IMR-90 (cell line): ENCODE measurements at regions not wholly inside any gene's neighbourhood (a gene's known extent, or its start where the extent isn't known, plus 50 kb on each side); places are given as distances from the start of the nearest gene placed in this dataset.

Source experiments
- ATAC-seq: fragments of 200-7000 bp; cut with Tn5 transposase; 2 replicates; pipeline ENCODE4 v1.9.1; 2020; ENCODE audit warnings: low read depth, mild to moderate bottlenecking, moderate library complexity
- BruUV-seq: library from RNA; stranded (reverse); fragments of 400-500 nt; replicated peaks from 2 replicates; lab custom pipeline; 2021; lab: Mats Ljungman, UMichigan
- CTCF ChIA-PET: fragments of 300-600 bp; formaldehyde crosslinking; extraction: SDS; loops from one replicate; lab custom pipeline; 2021; ENCODE audit warnings: antibody characterized with exemption; lab: Yijun Ruan, JAX
- POLR2A ChIA-PET: fragments of 300-600 bp; sonication (Branson Sonifier 250); formaldehyde crosslinking; loops from one replicate; lab custom pipeline; 2022; ENCODE audit warnings: antibody characterized with exemption; ENCODE audit not compliant: unreplicated experiment; lab: Charles Lee
- DNase-seq: peaks from one replicate; pipeline ENCODE4 v3.0.0; 2013
- H2AFZ ChIP-seq: replicated peaks from 2 replicates; pipeline ENCODE3; 2013; ENCODE audit warnings: low read length, mild to moderate bottlenecking; ENCODE audit not compliant: poor library complexity
- H2AK5ac ChIP-seq: 2 replicates; pipeline ENCODE4 v1.6.1; 2013; ENCODE audit warnings: low read depth, low read length, inconsistent platforms
- H2AK9ac ChIP-seq: replicated peaks from 2 replicates; pipeline ENCODE3; 2013; ENCODE audit warnings: mild to moderate bottlenecking, low read depth, low read length, moderate library complexity; ENCODE audit not compliant: poor library complexity
- H2BK120ac ChIP-seq: 2 replicates; pipeline ENCODE4 v1.6.1; 2013; ENCODE audit warnings: low read depth, low read length, inconsistent platforms
- H2BK15ac ChIP-seq: 3 replicates; pipeline ENCODE4 v1.6.1; 2013; ENCODE audit warnings: low read depth, low read length, inconsistent platforms
- H2BK20ac ChIP-seq: 2 replicates; pipeline ENCODE4 v1.6.1; 2013; ENCODE audit warnings: low read depth, mild to moderate bottlenecking, inconsistent platforms, low read length, moderate library complexity
- H2BK5ac ChIP-seq: 2 replicates; pipeline ENCODE4 v1.6.1; 2013; ENCODE audit warnings: mild to moderate bottlenecking, low read depth, low read length, inconsistent platforms; ENCODE audit not compliant: poor library complexity, severe bottlenecking
- H3K14ac ChIP-seq: replicated peaks from 2 replicates; pipeline ENCODE4 v1.6.1; 2013; ENCODE audit warnings: low read depth, low read length, inconsistent platforms
- H3K18ac ChIP-seq: 2 replicates; pipeline ENCODE4 v1.6.1; 2013; ENCODE audit warnings: low read depth, low read length, control low read depth
- H3K23ac ChIP-seq: 2 replicates; pipeline ENCODE4 v1.6.1; 2013; ENCODE audit warnings: low read depth, low read length, inconsistent platforms
- H3K27ac ChIP-seq: 2 replicates; pipeline ENCODE4 v1.5.1; 2013; ENCODE audit warnings: mild to moderate bottlenecking, control low read depth, low read length; ENCODE audit not compliant: insufficient read depth
- H3K27me3 ChIP-seq: 2 replicates; pipeline ENCODE4 v1.6.1; 2013; ENCODE audit warnings: low read length; ENCODE audit not compliant: control insufficient read depth, insufficient read depth
- H3K36me3 ChIP-seq: 2 replicates; pipeline ENCODE4 v1.6.1; 2013; ENCODE audit warnings: low read length, mixed read lengths; ENCODE audit not compliant: control insufficient read depth, insufficient read depth
- H3K4ac ChIP-seq: 2 replicates; pipeline ENCODE4 v1.6.1; 2013; ENCODE audit warnings: low read depth, low read length, inconsistent platforms
- H3K4me1 ChIP-seq: 2 replicates; pipeline ENCODE4 v1.6.1; 2013; ENCODE audit warnings: low read length, mixed read lengths; ENCODE audit not compliant: control insufficient read depth, insufficient read depth
- H3K4me2 ChIP-seq: 2 replicates; pipeline ENCODE4 v1.6.1; 2013; ENCODE audit warnings: low read depth, mild to moderate bottlenecking, control low read depth, low read length, moderate library complexity
- H3K4me3 ChIP-seq: 2 replicates; pipeline ENCODE4 v1.5.1; 2013; ENCODE audit warnings: low read depth, mild to moderate bottlenecking, control low read depth, low read length, moderate library complexity; ENCODE audit not compliant: insufficient read depth
- H3K56ac ChIP-seq: 2 replicates; pipeline ENCODE4 v1.6.1; 2013; ENCODE audit warnings: low read length, inconsistent platforms; ENCODE audit not compliant: insufficient read depth; ENCODE audit errors: extremely low read depth
- H3K79me1 ChIP-seq, 2 experiments: 2 replicates each; pipeline ENCODE4 v1.6.1; 2013; ENCODE audit warnings: low read length in 2 of 2, inconsistent platforms in 1 of 2, low read depth in 1 of 2
- H3K9ac ChIP-seq: 2 replicates; pipeline ENCODE4 v1.6.1; 2013; ENCODE audit warnings: low read depth, low read length, control low read depth
- H3K9me1 ChIP-seq: 2 replicates; pipeline ENCODE4 v1.6.1; 2013; ENCODE audit warnings: low read length, inconsistent platforms; ENCODE audit not compliant: insufficient read depth
- H3K9me3 ChIP-seq: 2 replicates; pipeline ENCODE4 v1.6.1; 2013; ENCODE audit warnings: low read length; ENCODE audit not compliant: control insufficient read depth, insufficient read depth
- H4K20me1 ChIP-seq: 2 replicates; pipeline ENCODE4 v1.6.1; 2013; ENCODE audit warnings: low read length, inconsistent platforms; ENCODE audit not compliant: insufficient read depth
- H4K5ac ChIP-seq: 2 replicates; pipeline ENCODE4 v1.6.1; 2013; ENCODE audit warnings: mild to moderate bottlenecking, low read depth, low read length, control low read depth
- H4K8ac ChIP-seq, 2 experiments: 2 replicates each; pipeline ENCODE4 v1.6.1; 2013; ENCODE audit warnings: low read depth in 2 of 2, low read length in 2 of 2, control low read depth in 1 of 2, inconsistent platforms in 1 of 2
- H4K91ac ChIP-seq: 2 replicates; pipeline ENCODE4 v1.6.1; 2013; ENCODE audit warnings: low read depth, low read length, inconsistent platforms; ENCODE audit not compliant: insufficient read depth
- BHLHE40 ChIP-seq: fragments of 150-350 bp; IDR thresholded peaks from 2 replicates; pipeline ENCODE4 v1.6.1; 2016; ENCODE audit warnings: mild to moderate bottlenecking, low read depth, low read length
- FOS ChIP-seq: fragments of 150-350 bp; IDR thresholded peaks from 2 replicates; pipeline ENCODE4 v1.6.1; 2016; ENCODE audit warnings: low read depth, low read length
- MAFK ChIP-seq: IDR thresholded peaks from 2 replicates; pipeline ENCODE4 v1.6.1; 2012; ENCODE audit warnings: low read depth, low read length, improper control_type of control experiment
- MAZ ChIP-seq: IDR thresholded peaks from 2 replicates; pipeline ENCODE4 v1.6.1; 2012; ENCODE audit warnings: low read depth, mild to moderate bottlenecking, low read length, improper control_type of control experiment, moderate library complexity, borderline replicate concordance
- MXI1 ChIP-seq: IDR thresholded peaks from 2 replicates; pipeline ENCODE4 v1.6.1; 2012; ENCODE audit warnings: low read depth, mild to moderate bottlenecking, low read length, moderate library complexity, borderline replicate concordance
- RCOR1 ChIP-seq: IDR thresholded peaks from 2 replicates; pipeline ENCODE4 v1.6.1; 2012; ENCODE audit warnings: mild to moderate bottlenecking, low read length, improper control_type of control experiment; ENCODE audit not compliant: insufficient replicate concordance
- WGBS, 2 experiments: methylation state at CpG; one replicate each; pipeline versions ENCODE4 v1.1.5 to v1.1.7; 2013; ENCODE audit warnings: missing lambda C conversion rate in 2 of 2; ENCODE audit not compliant: insufficient read length in 1 of 2; ENCODE audit errors: extremely low coverage in 2 of 2; 5-methylcytosine and 5-hydroxymethylcytosine counted together
- dilution Hi-C: fragments of 300-500 bp; cut with HindIII; formaldehyde crosslinking; loops from one replicate; pipeline ENCODE4 v1.14.3; 2018; ENCODE audit warnings: low sequenced_read_pairs; ENCODE audit not compliant: unreplicated experiment
- in situ Hi-C: fragments of 300-500 bp; cut with MboI; formaldehyde crosslinking; loops from 3 replicates; pipeline ENCODE4 v1.14.3; 2019; ENCODE audit warnings: low sequenced_read_pairs, inconsistent platforms, mixed read lengths
- intact Hi-C: fragments of 100-400 bp; cut with micrococcal nuclease; formaldehyde crosslinking; loops from 2 replicates; pipeline ENCODE4 v1.10.0; 2022
- TF ChIP-seq, protein P1 (sequence below): fragments of 150-350 bp; IDR thresholded peaks from 2 replicates; pipeline ENCODE4 v1.6.1; 2017; ENCODE audit warnings: mild to moderate bottlenecking, antibody characterized with exemption, low read length, low read depth
- TF ChIP-seq, protein P2 (sequence below): fragments of 150-350 bp; IDR thresholded peaks from 2 replicates; pipeline ENCODE4 v1.6.1; 2016; ENCODE audit warnings: low read depth, mild to moderate bottlenecking, low read length, moderate library complexity, borderline replicate concordance
- TF ChIP-seq, protein P3 (sequence below): conservative IDR thresholded peaks from 2 replicates; pipeline ENCODE4 v1.5.1; 2012; ENCODE audit warnings: mild to moderate bottlenecking, low read depth, low read length, improper control_type of control experiment

GRCh38 chr4:81601358-81601694, 129.6 kb upstream of the RASGEF1B start:
- Histone ChIP-seq H3K56ac (no peak overlapping the region), H3K9me1 (no peaks in the 10 kb centered on the region), H2BK15ac (no peak overlapping the region), H3K18ac (no peak overlapping the region), H4K91ac (no peak overlapping the region), H2BK5ac (no peak overlapping the region), H4K8ac (no peak overlapping the region), H4K5ac (no peak overlapping the region), H3K36me3 (no peaks in the 10 kb centered on the region), H3K4me2 (no peak overlapping the region), H2BK120ac (no peak overlapping the region), H3K4ac (no peak overlapping the region), H3K4me1 (no peaks in the 10 kb centered on the region), H4K20me1 (no peaks in the 10 kb centered on the region), H3K4me3 (no peak overlapping the region), H3K9me3 (no peaks in the 10 kb centered on the region), H2AK9ac (no peak overlapping the region), H2AFZ (no peak overlapping the region), H2AK5ac (no peak overlapping the region), H3K27ac (no peak overlapping the region), H3K9ac (no peak overlapping the region), H3K27me3 (no peaks in the 10 kb centered on the region; the same call in 1 of the 2 replicates), H3K23ac (no peak overlapping the region), H3K79me1 (no peaks in the 10 kb centered on the region), H2BK20ac (no peak overlapping the region), H3K14ac (no peak overlapping the region)
- WGBS, 2 experiments = no CpG with 5 or more reads among the region's 1 CpG
- TF ChIP-seq, protein P1, sequence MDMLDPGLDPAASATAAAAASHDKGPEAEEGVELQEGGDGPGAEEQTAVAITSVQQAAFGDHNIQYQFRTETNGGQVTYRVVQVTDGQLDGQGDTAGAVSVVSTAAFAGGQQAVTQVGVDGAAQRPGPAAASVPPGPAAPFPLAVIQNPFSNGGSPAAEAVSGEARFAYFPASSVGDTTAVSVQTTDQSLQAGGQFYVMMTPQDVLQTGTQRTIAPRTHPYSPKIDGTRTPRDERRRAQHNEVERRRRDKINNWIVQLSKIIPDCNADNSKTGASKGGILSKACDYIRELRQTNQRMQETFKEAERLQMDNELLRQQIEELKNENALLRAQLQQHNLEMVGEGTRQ = no peak
- TF ChIP-seq MAFK (no peak), FOS (no peak), RCOR1 (no peak), MXI1 (no peak), MAZ (no peak), BHLHE40 (no peak)
- TF ChIP-seq, protein P2, sequence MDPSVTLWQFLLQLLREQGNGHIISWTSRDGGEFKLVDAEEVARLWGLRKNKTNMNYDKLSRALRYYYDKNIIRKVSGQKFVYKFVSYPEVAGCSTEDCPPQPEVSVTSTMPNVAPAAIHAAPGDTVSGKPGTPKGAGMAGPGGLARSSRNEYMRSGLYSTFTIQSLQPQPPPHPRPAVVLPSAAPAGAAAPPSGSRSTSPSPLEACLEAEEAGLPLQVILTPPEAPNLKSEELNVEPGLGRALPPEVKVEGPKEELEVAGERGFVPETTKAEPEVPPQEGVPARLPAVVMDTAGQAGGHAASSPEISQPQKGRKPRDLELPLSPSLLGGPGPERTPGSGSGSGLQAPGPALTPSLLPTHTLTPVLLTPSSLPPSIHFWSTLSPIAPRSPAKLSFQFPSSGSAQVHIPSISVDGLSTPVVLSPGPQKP = no peak
- TF ChIP-seq, protein P3, sequence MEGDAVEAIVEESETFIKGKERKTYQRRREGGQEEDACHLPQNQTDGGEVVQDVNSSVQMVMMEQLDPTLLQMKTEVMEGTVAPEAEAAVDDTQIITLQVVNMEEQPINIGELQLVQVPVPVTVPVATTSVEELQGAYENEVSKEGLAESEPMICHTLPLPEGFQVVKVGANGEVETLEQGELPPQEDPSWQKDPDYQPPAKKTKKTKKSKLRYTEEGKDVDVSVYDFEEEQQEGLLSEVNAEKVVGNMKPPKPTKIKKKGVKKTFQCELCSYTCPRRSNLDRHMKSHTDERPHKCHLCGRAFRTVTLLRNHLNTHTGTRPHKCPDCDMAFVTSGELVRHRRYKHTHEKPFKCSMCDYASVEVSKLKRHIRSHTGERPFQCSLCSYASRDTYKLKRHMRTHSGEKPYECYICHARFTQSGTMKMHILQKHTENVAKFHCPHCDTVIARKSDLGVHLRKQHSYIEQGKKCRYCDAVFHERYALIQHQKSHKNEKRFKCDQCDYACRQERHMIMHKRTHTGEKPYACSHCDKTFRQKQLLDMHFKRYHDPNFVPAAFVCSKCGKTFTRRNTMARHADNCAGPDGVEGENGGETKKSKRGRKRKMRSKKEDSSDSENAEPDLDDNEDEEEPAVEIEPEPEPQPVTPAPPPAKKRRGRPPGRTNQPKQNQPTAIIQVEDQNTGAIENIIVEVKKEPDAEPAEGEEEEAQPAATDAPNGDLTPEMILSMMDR = no peak
- POLR2A ChIA-PET = no interaction called here
- in situ Hi-C loops (no loop called here), dilution Hi-C loops (no loop called here), intact Hi-C loops (no loop called here)
- no TSS peak for BruUV-seq
- ATAC-seq (no peak), DNase-seq (no peak)
- CTCF ChIA-PET = no interaction called here
